HG02884 (cell line): ENCODE measurements at regions not wholly inside any gene's neighbourhood (a gene's known extent, or its start where the extent isn't known, plus 50 kb on each side); places are given as distances from the start of the nearest gene placed in this dataset.
"Not testable (repeated sequence)": the region's sequence is repeated elsewhere in the genome, so short reads cannot be mapped to it uniquely, and the experiment has no call there.

Source experiments
- ATAC-seq: cut with Tn5 transposase; IDR thresholded peaks from one replicate; pipeline ENCODE4 v1.9.1; 2021; ENCODE audit warnings: mild to moderate bottlenecking, moderate library complexity; ENCODE audit not compliant: unreplicated experiment

- no peak for ATAC-seq
These were observed 53.6 kb upstream of the ZFHX3 start for GRCh38 chr16:73101568-73101967.

GRCh38 chr16:73099601-73100000, 51.7 kb upstream of the ZFHX3 start:
- ATAC-seq, result not testable (repeated sequence)
